ENCODE measurements at regions not wholly inside any gene's neighbourhood (a gene's known extent, or its start where the extent isn't known, plus 50 kb on each side); places are given as distances from the start of the nearest gene placed in this dataset.
"Not testable (repeated sequence)": the region's sequence is repeated elsewhere in the genome, so short reads cannot be mapped to it uniquely, and the experiment has no call there.

DNA sequence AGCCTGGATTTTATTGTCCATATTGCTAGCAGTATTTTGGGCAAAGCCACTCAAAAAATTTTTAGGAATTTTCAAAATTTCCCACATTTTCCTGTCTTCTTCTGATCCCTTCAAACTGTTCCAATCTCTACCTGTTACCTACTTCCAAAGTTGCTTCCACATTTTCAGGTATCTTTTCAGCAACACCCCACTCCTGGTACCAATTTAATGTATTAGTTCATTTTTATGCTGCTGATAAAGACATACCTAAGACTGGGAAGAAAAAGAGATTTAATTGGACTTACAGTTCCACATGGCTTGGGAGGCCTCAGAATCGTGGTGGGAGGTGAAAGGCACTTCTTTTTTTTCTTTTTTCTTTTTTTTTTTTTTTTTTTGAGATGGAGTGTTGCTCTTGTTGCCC lies 73.6 kb upstream of the COL1A2 start:
- TF ChIP-seq, protein P1, sequence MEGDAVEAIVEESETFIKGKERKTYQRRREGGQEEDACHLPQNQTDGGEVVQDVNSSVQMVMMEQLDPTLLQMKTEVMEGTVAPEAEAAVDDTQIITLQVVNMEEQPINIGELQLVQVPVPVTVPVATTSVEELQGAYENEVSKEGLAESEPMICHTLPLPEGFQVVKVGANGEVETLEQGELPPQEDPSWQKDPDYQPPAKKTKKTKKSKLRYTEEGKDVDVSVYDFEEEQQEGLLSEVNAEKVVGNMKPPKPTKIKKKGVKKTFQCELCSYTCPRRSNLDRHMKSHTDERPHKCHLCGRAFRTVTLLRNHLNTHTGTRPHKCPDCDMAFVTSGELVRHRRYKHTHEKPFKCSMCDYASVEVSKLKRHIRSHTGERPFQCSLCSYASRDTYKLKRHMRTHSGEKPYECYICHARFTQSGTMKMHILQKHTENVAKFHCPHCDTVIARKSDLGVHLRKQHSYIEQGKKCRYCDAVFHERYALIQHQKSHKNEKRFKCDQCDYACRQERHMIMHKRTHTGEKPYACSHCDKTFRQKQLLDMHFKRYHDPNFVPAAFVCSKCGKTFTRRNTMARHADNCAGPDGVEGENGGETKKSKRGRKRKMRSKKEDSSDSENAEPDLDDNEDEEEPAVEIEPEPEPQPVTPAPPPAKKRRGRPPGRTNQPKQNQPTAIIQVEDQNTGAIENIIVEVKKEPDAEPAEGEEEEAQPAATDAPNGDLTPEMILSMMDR (IDR thresholded peaks at IDR 0.05): not testable (repeated sequence)
- TF ChIP-seq POLR2A (IDR thresholded peaks at IDR 0.05): not testable (repeated sequence)

All from testis (tissue), 2 donors.